ENCODE measurements at regions not wholly inside any gene's neighbourhood (a gene's known extent, or its start where the extent isn't known, plus 50 kb on each side); places are given as distances from the start of the nearest gene placed in this dataset.
"Not testable (repeated sequence)": the region's sequence is repeated elsewhere in the genome, so short reads cannot be mapped to it uniquely, and the experiment has no call there.

DNA sequence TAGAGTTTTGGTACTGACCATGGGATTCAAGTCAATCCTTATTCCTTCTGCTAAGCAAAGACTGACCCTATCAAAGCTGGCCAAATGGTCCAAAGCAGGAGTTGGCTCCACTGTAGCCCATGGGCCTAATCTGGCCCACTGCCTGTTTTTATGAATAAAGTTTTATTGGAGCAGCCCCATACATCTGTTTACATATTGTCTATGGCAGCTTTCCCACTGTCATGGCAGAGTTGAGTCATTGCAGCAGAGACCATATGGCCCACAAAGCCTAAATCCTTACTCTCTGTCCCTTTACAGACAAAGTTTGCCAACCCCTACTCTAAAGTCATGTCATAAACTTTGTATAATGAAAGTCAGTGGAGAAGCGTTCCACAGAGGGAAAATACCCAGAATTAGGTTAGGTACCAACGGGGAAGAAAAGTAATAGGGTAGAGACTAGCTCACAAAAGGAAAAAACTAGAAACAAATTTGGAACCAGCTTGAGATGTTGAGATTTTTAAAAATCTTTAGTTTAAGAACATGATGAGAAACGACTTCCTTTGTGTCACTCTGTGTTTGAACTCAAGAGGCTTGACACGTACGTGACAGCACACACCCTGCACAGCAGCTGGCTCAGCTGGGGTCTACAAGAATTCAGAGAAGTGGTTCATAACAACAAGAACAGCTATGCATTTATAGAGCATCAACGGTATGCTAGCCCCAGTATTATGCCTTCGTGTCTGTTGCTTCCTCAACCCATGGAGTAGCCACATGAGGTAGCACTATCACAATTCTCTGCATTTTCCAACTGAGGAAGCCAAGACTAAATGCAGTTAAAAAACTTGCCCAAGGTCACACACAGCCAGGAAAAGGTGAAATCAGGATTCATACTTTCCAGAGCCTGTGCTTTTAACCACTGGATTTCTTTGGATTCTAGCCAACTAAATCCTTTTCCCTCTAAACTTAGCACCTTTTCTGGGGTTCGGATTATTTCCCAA is 198.9 kb upstream of the WWC1 start:
- ChIA-PET CTCF (ENCODE audit: partially characterized antibody) (no interaction called here), POLR2A (ENCODE audit: partially characterized antibody) (no interaction called here)

GRCh38 chr5:168093200-168093910 is 198.1 kb upstream of the WWC1 start:
- DNase-seq = no peak
- Mint-ChIP-seq H3K36me3 (no peaks in the 10 kb centered on the region), H3K27me3 (peaks cover 6 to 9% of the 10 kb centered on the region in 2 donors), H3K4me3 (no peak overlapping the region), H3K9me3 (peaks cover 0 to 3% (median 0%) of the 10 kb centered on the region in 8 donors), H3K27ac (no peak overlapping the region), H3K4me1 (no peaks in the 10 kb centered on the region)
- Histone ChIP-seq H3K27ac (ENCODE audit: low read depth, low read length) (no peak overlapping the region), H3K4me1 (ENCODE audit: insufficient read depth, low read length) (no peaks in the 10 kb centered on the region), H3K4me3 (ENCODE audit: low read length in 2 of 2) (no peak overlapping the region), H3K27me3 (ENCODE audit: insufficient read depth, low read length) (no peaks in the 10 kb centered on the region), H3K36me3 (ENCODE audit: insufficient read depth, low read length) (no peaks in the 10 kb centered on the region), H3K9me3 (ENCODE audit: control insufficient read depth in 1 of 2, low read length in 2 of 2) (no peaks in the 10 kb centered on the region)
- ChIA-PET POLR2A (ENCODE audit: partially characterized antibody) (no interaction called here), CTCF (ENCODE audit: partially characterized antibody) (no interaction called here)
- intact Hi-C loops (cut with micrococcal nuclease) = no loop called here

More for the DNA sequence above, 198.9 kb upstream of the WWC1 start:
- Mint-ChIP-seq H3K36me3 (no peaks in the 10 kb centered on the region), H3K27me3 (peaks cover 4 to 9% of the 10 kb centered on the region in 2 donors), H3K4me1 (no peaks in the 10 kb centered on the region), H3K9me3 (peaks cover 0 to 3% (median 0%) of the 10 kb centered on the region in 8 donors), H3K4me3 (no peak overlapping the region), H3K27ac (no peak overlapping the region)
- H3K9me3 ChIP-seq (ENCODE audit: control insufficient read depth in 1 of 2, low read length in 2 of 2) = no peaks in the 10 kb centered on the region
- H3K27me3 ChIP-seq (ENCODE audit: insufficient read depth, low read length) = no peaks in the 10 kb centered on the region
- no peak for DNase-seq
- no peaks in the 10 kb centered on the region for H3K36me3 ChIP-seq (ENCODE audit: insufficient read depth, low read length)
- H3K27ac ChIP-seq (ENCODE audit: low read depth, low read length) = no peak overlapping the region
- H3K4me1 ChIP-seq (ENCODE audit: insufficient read depth, low read length) = no peaks in the 10 kb centered on the region
- no peak overlapping the region for H3K4me3 ChIP-seq (ENCODE audit: low read length in 2 of 2)
- intact Hi-C loops (cut with micrococcal nuclease) = no loop called here

GRCh38 chr5:168096525-168096924 is 194.9 kb upstream of the WWC1 start:
- peaks cover 6% of the 10 kb centered on the region in 2 donors for H3K27me3 Mint-ChIP-seq
- no peaks in the 10 kb centered on the region for H3K4me1 Mint-ChIP-seq
- H3K27ac Mint-ChIP-seq = no peak overlapping the region
- H3K4me3 Mint-ChIP-seq = no peak overlapping the region
- Histone ChIP-seq H3K36me3 (ENCODE audit: insufficient read depth, low read length) (no peaks in the 10 kb centered on the region), H3K27me3 (ENCODE audit: insufficient read depth, low read length) (no peaks in the 10 kb centered on the region), H3K4me1 (ENCODE audit: insufficient read depth, low read length) (no peaks in the 10 kb centered on the region), H3K9me3 (ENCODE audit: control insufficient read depth in 1 of 2, low read length in 2 of 2) (no peaks in the 10 kb centered on the region), H3K4me3 (ENCODE audit: low read length in 2 of 2) (no peak overlapping the region), H3K27ac (ENCODE audit: low read depth, low read length) (no peak overlapping the region)
- no peaks in the 10 kb centered on the region for H3K36me3 Mint-ChIP-seq
- H3K9me3 Mint-ChIP-seq = peaks cover 0 to 2% (median 0%) of the 10 kb centered on the region in 8 donors
- intact Hi-C loops (cut with micrococcal nuclease) = no loop called here
- ChIA-PET POLR2A (ENCODE audit: partially characterized antibody) (no interaction called here), CTCF (ENCODE audit: partially characterized antibody) (no interaction called here)
- DNase-seq = no peak

GRCh38 chr5:168097876-168098653 is 193.4 kb upstream of the WWC1 start:
- Mint-ChIP-seq H3K4me3 (no peak overlapping the region), H3K9me3 (peaks cover 0 to 2% (median 0%) of the 10 kb centered on the region in 8 donors), H3K27me3 (peaks cover 6% of the 10 kb centered on the region in 2 donors), H3K36me3 (no peaks in the 10 kb centered on the region), H3K4me1 (no peaks in the 10 kb centered on the region), H3K27ac (no peak overlapping the region)
- H3K27ac ChIP-seq (ENCODE audit: low read depth, low read length) = no peak overlapping the region
- no peak overlapping the region for H3K4me3 ChIP-seq (ENCODE audit: low read length in 2 of 2)
- no peaks in the 10 kb centered on the region for H3K36me3 ChIP-seq (ENCODE audit: insufficient read depth, low read length)
- H3K9me3 ChIP-seq (ENCODE audit: control insufficient read depth in 1 of 2, low read length in 2 of 2) = no peaks in the 10 kb centered on the region
- intact Hi-C loops (cut with micrococcal nuclease) = no loop called here
- ChIA-PET CTCF (ENCODE audit: partially characterized antibody) (no interaction called here), POLR2A (ENCODE audit: partially characterized antibody) (no interaction called here)
- DNase-seq = no peak
- H3K27me3 ChIP-seq (ENCODE audit: insufficient read depth, low read length) = no peaks in the 10 kb centered on the region
- no peaks in the 10 kb centered on the region for H3K4me1 ChIP-seq (ENCODE audit: insufficient read depth, low read length)

GRCh38 chr5:168101352-168101751 is 190.1 kb upstream of the WWC1 start:
- no peaks in the 10 kb centered on the region for H3K36me3 Mint-ChIP-seq
- intact Hi-C loops (cut with micrococcal nuclease) = no loop called here
- Histone ChIP-seq H3K4me3 (ENCODE audit: low read length in 2 of 2) (no peak overlapping the region), H3K27ac (ENCODE audit: low read depth, low read length) (no peak overlapping the region), H3K36me3 (ENCODE audit: insufficient read depth, low read length) (no peaks in the 10 kb centered on the region), H3K4me1 (ENCODE audit: insufficient read depth, low read length) (no peaks in the 10 kb centered on the region), H3K9me3 (ENCODE audit: control insufficient read depth in 1 of 2, low read length in 2 of 2) (no peaks in the 10 kb centered on the region), H3K27me3 (ENCODE audit: insufficient read depth, low read length) (no peaks in the 10 kb centered on the region)
- H3K9me3 Mint-ChIP-seq = peaks cover 0 to 2% (median 0%) of the 10 kb centered on the region in 8 donors
- DNase-seq = no peak
- no peak overlapping the region for H3K27ac Mint-ChIP-seq
- ChIA-PET POLR2A (ENCODE audit: partially characterized antibody) (no interaction called here), CTCF (ENCODE audit: partially characterized antibody) (interaction anchor here (0.8 kb wide), 1 partner anchor 13 kb away, joined by 3 read pairs; no protein-coding TSS in a partner anchor)
- H3K4me3 Mint-ChIP-seq = no peak overlapping the region
- H3K4me1 Mint-ChIP-seq = no peaks in the 10 kb centered on the region
- peaks cover 1 to 9% of the 10 kb centered on the region in 2 donors for H3K27me3 Mint-ChIP-seq

- H3K27me3 Mint-ChIP-seq; H3K27me3 ChIP-seq (ENCODE audit: insufficient read depth, low read length); H3K9me3 ChIP-seq (ENCODE audit: control insufficient read depth in 1 of 2, low read length in 2 of 2); intact Hi-C loops (cut with micrococcal nuclease); H3K27ac ChIP-seq (ENCODE audit: low read depth, low read length); H3K4me3 ChIP-seq (ENCODE audit: low read length in 2 of 2); H3K36me3 Mint-ChIP-seq; POLR2A ChIA-PET (ENCODE audit: partially characterized antibody); CTCF ChIA-PET (ENCODE audit: partially characterized antibody); H3K27ac Mint-ChIP-seq; H3K4me1 Mint-ChIP-seq; DNase-seq; H3K9me3 Mint-ChIP-seq; H3K4me3 Mint-ChIP-seq; H3K4me1 ChIP-seq (ENCODE audit: insufficient read depth, low read length); H3K36me3 ChIP-seq (ENCODE audit: insufficient read depth, low read length): not testable (repeated sequence)
These were observed 188.4 kb upstream of the WWC1 start for GRCh38 chr5:168103018-168103417.

DNA sequence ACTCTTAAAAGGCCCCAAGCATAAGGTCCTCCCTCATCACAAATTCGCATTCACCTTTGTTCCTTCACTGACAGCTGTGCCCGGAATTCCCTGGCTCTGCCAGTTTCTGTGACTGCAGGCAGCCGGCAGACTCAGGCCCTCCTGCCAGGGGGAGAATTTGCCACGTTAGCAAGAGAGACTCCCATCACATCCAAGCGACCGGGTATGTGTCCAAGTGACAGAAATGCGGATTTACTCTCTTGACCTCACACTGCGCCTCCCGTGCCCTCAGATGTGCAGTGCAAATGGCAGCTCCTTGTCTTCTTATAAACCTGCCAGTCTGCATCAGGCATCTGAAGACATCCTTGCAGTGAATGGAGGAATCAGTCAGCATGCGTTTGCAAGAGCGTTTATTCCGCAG is 187.1 kb upstream of the WWC1 start:
- H3K4me1 Mint-ChIP-seq = no peaks in the 10 kb centered on the region
- H3K27ac ChIP-seq (ENCODE audit: low read depth, low read length) = no peak overlapping the region
- ChIA-PET CTCF (ENCODE audit: partially characterized antibody) (no interaction called here), POLR2A (ENCODE audit: partially characterized antibody) (no interaction called here)
- no peak overlapping the region for H3K4me3 ChIP-seq (ENCODE audit: low read length in 2 of 2)
- no peaks in the 10 kb centered on the region for H3K9me3 ChIP-seq (ENCODE audit: control insufficient read depth in 1 of 2, low read length in 2 of 2)
- H3K27me3 ChIP-seq (ENCODE audit: insufficient read depth, low read length) = no peaks in the 10 kb centered on the region
- H3K27me3 Mint-ChIP-seq = peaks cover 4 to 9% of the 10 kb centered on the region in 2 donors
- intact Hi-C loops (cut with micrococcal nuclease) = no loop called here
- no peaks in the 10 kb centered on the region for H3K4me1 ChIP-seq (ENCODE audit: insufficient read depth, low read length)
- no peak for DNase-seq
- no peaks in the 10 kb centered on the region for H3K36me3 Mint-ChIP-seq
- peaks cover 0 to 2% (median 0%) of the 10 kb centered on the region in 8 donors for H3K9me3 Mint-ChIP-seq
- H3K36me3 ChIP-seq (ENCODE audit: insufficient read depth, low read length) = no peaks in the 10 kb centered on the region
- no peak overlapping the region for H3K27ac Mint-ChIP-seq
- H3K4me3 Mint-ChIP-seq = no peak overlapping the region

All from CD4-positive, alpha-beta memory T cell (primary cell).